ENCODE measurements at regions not wholly inside any gene's neighbourhood (a gene's known extent, or its start where the extent isn't known, plus 50 kb on each side); places are given as distances from the start of the nearest gene placed in this dataset.

- H3K4me1 ChIP-seq (ENCODE audit: insufficient read depth, low read length), result no peaks in the 10 kb centered on the region
- DNase-seq (ENCODE audit: insufficient read length, low spot score, missing footprints), result no peak
- H3K27me3 ChIP-seq (ENCODE audit: insufficient read depth, low read length), result no peaks in the 10 kb centered on the region
- no peaks in the 10 kb centered on the region for H3K79me2 ChIP-seq (ENCODE audit: insufficient read depth, low read length)
- H3K27ac ChIP-seq (ENCODE audit: low read depth, low read length), result no peak overlapping the region
- no peak overlapping the region for H3K4me3 ChIP-seq (ENCODE audit: insufficient read depth, low read length)
- no peak overlapping the region for H3K4me2 ChIP-seq (ENCODE audit: insufficient read depth, low read length)
- H4K20me1 ChIP-seq (ENCODE audit: insufficient read depth, low read length), result no peaks in the 10 kb centered on the region
- TF ChIP-seq CTCF (IDR thresholded peaks at IDR 0.05; ENCODE audit: extremely low read depth, low read depth, low read length), result no peak
- H3K9me3 ChIP-seq (ENCODE audit: low read depth, low read length), result no peaks in the 10 kb centered on the region
- no peaks in the 10 kb centered on the region for H3K36me3 ChIP-seq (ENCODE audit: insufficient read depth, low read length)
- no peak overlapping the region for H2AFZ ChIP-seq (ENCODE audit: low read length)
Measured at GRCh38 chr1:213936571-213936970, 51.2 kb upstream of the PROX1 start.
